Right ventricle myocardium superior (tissue), 1 donor: ENCODE measurements at regions not wholly inside any gene's neighbourhood (a gene's known extent, or its start where the extent isn't known, plus 50 kb on each side); places are given as distances from the start of the nearest gene placed in this dataset.
A peak's percentile ranks its signal among the peaks of the same experiment; 100 is the strongest.
"Not testable (repeated sequence)": the region's sequence is repeated elsewhere in the genome, so short reads cannot be mapped to it uniquely, and the experiment has no call there.

Experiments
- ATAC-seq: fragments of 200-7000 bp; cut with Tn5 transposase; one replicate; pipeline ENCODE4 v1.9.1; 2020; ENCODE audit warnings: mild to moderate bottlenecking; ENCODE audit not compliant: poor library complexity
- DNase-seq: peaks from one replicate; pipeline ENCODE4 v3.0.0-alpha.2; 2020
- intact Hi-C: fragments of 100-400 bp; cut with DNase I; formaldehyde crosslinking; loops from one replicate; pipeline ENCODE4 v1.11.2; 2022
- donor health status: DM: no; HTN: yes; CAD: no; lungs with severe emphysema.

DNA sequence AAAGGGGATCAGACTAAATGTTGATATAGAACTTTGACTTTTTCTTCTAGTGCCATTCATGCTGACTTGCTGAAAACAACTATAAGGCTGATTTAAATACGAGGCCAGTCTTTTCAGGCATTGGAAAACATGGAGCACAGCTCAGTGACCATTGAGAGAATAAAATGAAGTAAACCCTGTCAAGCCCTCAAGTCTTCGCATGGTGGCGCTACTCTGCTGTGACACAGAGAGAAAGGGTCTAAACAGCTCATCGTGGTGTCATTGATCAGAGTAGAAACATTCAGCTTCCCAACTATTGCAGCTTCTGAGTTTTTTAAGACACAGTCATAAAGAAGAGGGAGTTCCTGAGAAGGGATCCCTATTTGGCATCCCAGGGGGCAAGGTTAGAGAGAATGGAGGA is 716.2 kb downstream of the DIPK2A start:
- intact Hi-C loops, result no loop called here
- ATAC-seq (no peak), DNase-seq (no peak)

DNA sequence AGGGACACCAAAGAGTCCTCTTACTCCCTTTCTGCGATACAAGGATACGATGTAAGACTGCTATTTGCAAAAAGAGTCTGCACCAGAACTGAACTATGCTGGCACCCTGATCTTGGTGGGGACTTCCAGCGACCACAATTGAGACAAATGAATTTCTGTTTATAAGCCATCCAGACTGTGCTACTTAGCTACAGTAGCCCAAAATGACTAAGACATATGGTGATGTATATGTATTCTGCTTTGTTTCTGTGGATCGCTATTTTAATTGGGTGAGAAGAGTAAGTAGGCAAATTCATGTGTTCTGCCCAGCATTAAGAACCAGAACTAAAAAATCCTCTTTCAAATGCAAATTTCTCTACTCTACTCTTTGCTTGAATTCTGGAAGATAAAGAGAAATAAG is 720.9 kb downstream of the DIPK2A start:
- ATAC-seq (no peak), DNase-seq (no peak)
- intact Hi-C loops, result no loop called here

DNA sequence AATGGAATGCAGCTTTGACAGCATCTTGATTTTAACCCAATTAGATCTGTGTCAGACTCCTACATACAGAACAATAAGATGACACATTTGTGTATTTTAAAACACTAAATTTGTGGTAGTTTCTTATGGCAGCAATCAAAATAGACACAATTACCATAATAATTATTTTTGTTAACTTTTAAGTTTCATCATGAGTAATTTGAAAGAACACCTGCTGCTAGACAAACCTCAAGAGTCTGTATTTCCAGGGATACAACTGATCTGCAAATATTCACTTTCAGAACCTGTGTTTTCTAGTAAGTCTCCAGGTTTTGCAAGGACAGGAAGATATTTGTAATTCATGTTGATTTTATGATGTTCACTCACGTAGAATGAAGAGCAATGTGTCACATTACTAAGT is 736.8 kb downstream of the DIPK2A start:
- ATAC-seq, result no peak
- intact Hi-C loops, result no loop called here
- no peak for DNase-seq

DNA sequence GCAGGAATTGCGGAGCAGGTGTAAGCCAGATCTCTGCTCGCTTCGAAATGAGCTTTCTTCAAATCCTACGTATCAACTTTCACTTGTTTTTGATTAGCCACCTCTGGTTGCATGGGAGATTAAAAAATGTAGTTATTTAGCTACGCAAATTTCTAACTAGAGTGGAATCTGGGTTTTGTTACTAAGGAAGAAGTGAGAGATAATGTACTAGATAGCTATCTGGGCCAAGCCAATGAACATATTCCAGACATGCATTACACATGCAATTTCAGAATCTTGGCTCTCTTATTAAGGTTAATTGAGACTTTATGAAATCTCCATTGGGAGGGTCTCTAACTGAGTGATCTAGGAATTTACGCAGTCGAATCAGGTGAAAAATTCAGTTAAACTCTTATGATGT is 765.7 kb downstream of the DIPK2A start:
- ATAC-seq, result no peak
- intact Hi-C loops, result no loop called here
- no peak for DNase-seq

DNA sequence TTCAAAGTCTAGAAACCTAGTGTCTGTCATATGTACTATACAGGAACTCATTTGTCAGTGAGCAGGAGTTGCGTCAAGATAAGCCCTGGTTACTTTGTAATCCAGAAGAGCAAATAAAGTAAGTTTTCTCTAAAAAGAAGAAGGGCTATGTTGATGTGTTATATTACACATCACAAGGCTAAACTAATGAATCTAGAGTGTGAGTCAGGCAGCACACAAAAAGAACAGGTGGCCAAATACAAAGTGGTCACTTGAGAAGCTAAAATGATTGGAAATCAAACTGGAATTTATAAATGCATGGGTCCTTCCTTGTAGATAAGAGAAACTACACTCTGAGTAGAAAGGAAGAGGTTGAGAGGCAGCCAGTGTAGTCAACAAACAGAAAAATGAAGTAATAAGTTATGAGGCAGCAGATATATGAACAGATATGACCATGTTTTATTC is 771.6 kb downstream of the DIPK2A start:
- DNase-seq, result no peak
- intact Hi-C loops, result no loop called here
- no peak for ATAC-seq

DNA sequence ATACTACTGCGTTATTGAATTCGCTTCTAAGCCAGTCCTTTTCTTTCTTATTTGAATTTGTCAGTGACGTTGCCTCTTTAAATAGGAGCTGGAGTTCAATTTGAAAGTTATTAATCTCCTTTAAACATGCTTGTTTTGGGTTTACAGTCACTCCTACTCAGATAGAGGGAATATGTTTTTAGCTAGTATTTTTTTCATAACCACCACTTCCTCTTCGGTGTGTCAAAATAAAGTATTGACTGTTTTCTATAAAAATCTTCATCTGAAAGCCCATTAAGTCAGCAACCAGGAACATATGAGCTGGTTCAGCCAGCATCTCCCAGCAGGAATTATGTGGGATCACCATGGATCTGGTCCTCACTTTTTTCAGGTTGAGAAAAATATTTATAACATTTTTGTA is 772.9 kb downstream of the DIPK2A start:
- DNase-seq (no peak), ATAC-seq (no peak)
- intact Hi-C loops, result no loop called here

DNA sequence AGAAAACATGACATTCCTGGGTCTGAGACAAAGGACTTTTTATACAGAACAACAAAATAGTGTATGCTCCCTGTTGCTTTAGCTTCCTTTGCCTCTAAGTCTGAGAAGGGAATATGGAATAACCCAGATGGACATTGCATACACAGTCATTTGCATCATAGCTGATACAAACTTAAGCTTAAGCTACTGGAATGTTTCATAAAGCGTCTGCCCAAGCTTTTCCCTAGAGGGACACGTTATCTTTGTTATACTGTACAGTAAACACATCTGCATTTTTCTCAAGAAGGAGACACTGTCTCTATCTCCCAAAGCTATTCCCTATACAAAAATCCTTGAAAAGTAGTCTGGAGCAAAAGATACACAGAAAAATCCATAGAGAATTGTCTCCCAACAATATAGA is 775.0 kb downstream of the DIPK2A start:
- ATAC-seq, result no peak
- intact Hi-C loops, result no loop called here
- DNase-seq, result no peak

DNA sequence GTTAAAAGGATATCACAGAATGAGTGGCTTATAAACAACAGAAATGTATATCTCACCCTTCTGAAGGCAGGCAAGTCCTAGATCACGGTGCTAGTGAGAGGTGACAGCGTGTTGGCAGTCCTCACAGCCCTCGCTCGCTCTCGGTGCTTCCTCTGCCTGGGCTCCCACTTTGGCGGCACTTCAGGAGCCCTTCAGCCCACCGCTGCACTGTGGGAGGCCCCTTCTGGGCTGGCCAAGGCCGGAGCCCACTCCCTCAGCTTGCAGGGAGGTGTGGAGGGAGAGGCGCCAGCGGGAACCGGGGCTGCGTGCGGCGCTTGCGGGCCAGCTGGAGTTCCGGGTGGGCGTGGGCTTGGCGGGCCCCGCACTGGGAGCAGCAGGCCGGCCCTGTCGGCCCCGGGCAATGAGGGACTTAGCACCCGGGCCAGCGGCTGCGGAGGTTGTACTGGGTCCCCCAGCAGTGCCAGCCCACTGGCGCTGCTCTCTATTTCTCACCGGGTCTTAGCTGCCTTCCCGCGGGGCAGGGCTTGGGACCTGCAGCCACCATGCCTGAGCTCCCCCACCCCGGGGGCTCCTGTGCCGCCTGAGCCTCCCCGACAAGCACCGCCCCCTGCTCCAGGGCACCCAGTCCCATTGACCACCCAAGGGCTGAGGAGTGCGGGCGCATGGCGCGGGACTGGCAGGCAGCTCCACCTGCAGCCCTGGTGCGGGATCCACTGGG is 778.1 kb downstream of the DIPK2A start:
- DNase-seq, ATAC-seq, intact Hi-C loops: not testable (repeated sequence)

DNA sequence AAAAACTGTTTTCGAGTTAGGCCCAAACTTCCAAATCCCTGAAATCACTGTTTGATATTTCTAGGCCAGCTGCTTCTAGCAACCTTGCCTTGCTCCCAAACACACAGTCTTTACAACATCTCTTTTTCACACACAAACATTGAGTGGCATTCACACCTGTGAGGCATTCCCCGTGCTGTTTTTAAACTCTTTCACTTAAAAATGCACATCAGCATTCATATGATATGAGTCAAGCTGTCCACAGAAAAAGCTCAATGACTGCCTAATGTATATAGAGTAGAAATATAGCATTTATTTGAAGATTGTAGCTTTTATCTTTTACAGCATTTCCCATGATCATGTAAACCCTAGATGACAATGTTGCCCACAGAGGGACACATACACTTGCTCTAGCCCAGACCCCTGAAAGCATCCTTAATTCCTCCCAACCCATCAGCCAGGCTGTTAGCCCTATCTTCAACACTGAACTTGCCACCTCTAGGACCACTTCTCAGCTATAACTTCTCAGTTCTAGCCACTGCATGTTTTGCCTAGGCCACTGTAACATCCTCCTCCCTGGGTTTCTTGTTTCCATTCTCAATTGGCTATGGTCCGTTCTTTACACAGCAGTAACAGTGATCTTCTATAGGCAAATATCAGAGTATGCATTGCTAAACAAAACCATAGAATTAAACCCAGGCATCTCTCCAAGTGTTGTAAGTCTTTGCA is 782.6 kb downstream of the DIPK2A start:
- ATAC-seq (no peak), DNase-seq (no peak)
- intact Hi-C loops, result no loop called here

DNA sequence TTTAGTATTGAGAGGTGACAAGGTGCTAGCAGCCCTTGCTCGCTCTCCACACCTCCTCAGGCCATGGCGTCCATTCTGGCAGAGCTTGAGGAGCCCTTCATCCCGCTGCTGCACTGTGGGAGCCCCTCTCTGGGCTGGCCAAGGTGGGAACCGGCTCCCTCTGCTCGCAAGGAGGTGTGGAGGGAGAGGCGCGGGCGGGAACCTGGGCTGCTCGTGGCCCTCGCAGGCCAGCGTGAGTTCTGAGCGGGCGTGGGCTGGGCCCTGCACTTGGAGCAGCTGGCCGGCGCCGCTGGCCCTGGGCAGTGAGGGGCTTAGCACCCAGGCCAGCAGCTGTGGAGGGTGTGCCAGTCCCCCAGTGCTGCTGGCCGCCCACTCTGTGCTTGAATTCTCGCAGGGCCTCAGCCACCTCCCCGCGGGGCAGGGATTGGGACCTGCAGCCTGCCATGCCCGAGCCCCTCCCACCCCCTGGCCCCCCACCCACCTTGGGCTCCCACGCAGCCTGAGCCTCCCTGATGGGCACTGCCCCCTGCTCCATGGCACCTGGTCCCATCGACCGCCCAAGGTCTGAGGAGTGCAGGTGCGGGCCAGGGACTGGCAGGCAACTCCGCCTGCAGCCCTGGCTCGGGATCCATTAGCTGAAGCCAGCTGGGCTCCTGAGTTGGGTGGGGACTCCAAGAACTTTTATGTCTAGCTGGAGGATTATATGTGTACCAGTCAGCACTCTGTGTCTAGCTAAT is 785.2 kb downstream of the DIPK2A start:
- DNase-seq (no peak), ATAC-seq (no peak)
- intact Hi-C loops, result no loop called here

DNA sequence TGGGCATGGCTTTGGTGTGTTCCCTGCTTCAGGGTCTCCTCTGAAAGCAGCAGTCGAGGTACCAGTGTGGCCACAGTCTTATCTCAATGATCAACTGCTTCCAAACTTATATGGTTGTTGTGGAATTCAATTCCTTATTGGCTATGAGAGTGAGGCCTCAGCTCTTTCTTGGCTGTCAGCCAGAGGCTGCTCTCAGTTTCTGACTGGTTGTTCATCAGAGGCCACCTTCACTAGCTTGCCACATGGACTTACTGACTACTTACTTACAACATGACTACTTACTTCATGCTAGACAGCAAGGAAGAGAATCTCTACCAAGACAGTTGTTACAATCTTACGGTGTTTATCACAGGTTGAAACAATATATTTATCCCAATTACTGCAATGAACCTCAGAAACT is 789.2 kb downstream of the DIPK2A start:
- DNase-seq, result no peak
- intact Hi-C loops, result no loop called here

DNA sequence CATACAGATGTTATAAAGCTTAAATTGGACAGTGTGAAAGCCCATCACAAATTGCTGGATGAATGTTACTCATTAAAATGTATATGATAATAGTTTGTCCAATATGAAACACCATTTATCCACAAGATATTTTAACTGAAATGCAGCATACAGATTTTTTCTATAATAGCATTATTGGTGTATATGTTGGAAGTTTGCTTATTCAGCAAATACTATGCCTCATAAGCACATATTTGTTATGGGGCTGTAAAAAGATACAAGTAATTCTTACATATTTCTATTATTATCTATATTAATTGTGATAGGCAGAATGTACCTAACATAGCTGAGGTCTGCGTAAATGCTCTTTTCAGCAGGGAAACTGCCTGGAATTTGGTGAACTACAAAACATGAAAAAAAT is 790.5 kb downstream of the DIPK2A start:
- DNase-seq, result no peak
- intact Hi-C loops, result no loop called here
- ATAC-seq, result no peak

More for the DNA sequence above, 789.2 kb downstream of the DIPK2A start:
- no peak for ATAC-seq

DNA sequence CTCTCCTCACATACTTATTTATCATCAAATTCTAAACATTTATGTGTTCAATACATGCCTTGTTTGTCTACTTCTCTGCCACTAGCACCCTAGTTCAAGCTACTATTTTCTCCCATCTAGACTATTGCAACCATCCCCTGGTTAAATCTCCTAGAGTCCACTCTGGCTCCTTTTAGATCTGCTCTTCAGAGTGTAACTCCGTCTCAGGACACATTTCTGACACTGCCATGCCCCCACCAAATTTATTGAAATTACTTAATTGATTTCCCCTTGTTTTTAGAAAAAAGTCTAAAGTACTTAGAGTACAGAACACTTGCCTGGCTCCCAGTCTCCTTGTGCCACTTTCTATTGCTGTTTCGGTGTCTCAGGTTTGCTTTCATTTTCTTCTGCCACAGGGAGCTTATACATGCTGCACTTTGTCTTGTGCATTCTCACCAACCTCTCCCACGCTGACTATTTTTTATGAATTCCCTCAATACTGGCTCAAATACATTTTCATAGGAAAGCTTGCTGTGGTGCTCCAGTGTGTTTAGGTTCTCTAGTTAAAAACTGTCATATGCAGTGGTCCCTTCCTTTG is 792.3 kb downstream of the DIPK2A start:
- intact Hi-C loops, result no loop called here
- ATAC-seq, result no peak
- DNase-seq, result no peak

DNA sequence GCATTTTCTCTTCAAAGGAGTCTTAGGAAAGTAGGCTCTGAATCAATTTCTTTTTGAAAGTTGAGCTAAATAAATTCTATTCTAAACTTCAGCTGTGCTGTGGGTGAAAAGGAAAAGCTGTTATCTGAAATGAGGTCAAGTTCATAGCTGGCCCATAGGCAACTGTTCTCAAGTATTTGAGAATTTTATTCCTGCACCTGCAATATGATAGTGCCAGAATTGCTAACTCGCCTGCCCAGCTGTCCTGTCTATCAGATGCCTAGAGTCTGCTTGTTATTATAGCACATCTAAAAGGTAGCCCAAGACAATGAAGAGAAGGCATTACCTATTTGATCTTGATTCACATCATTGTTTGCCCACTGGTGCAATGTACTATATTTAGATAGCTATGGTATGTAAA is 798.7 kb downstream of the DIPK2A start:
- DNase-seq (no peak), ATAC-seq (no peak)
- intact Hi-C loops, result no loop called here

DNA sequence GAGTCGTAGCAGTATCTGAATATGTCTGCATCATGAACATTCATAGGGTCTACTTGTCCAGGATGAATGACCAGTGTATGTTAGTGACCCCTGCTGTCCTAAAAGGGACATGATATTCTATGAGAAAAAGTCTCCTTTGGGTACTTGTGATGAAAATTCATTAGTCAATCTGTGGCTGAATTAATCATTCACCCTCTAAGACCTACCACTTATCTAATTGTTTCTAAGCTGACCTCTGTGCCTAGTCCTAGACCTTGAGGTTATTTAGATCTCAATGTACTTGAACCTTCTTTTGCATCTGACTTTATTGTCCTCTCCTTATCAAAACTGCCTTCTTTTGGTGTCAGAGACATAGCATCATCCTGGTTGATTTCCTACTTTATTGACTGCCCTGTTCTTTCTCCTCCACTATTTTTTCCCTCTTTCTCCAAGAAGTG is 799.3 kb downstream of the DIPK2A start:
- no peak for DNase-seq
- ATAC-seq, result peak; percentile 43
- intact Hi-C loops, result no loop called here

DNA sequence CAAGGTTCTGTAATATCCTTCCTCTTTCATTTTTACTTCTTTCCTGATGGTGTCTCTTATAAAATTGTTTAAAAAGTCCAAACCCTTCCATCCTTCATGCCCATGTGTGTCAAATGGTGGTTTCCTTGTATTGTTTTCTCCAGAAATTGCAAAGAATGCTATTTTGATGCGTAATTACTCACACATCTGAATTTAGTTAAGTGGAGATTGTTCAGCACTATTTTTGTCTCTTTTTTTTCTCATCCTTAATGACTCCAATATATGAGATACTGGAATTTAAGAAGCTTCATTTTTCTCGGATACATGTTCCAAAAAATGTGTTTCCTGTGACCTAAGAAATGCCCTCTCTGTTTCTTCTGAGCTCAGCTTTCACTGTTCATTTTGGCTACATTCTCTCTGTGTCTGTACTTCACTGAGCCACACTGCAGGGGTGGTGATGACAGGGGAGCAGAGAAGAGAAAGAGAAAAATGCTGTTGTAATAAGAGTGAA is 799.8 kb downstream of the DIPK2A start:
- intact Hi-C loops, result no loop called here
- peak; percentile 41 for ATAC-seq
- DNase-seq, result no peak

DNA sequence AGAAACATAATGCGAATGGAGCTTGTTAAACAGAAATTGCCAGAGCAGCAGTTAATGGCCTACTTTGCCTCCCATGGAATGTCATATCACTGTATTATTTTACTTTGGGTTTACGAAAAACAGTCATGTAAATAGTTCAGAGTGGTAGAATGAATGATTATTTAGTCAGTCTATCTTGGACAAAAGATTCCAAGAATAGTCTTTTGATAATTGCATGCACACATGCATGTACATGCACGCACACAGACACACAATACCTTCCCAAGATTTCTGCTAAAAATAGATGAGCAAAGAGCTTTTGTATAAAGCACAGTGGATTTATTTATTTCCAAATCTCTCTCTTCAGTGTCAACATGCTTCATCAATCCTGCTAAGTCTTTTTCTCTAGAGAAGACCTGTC is 800.7 kb downstream of the DIPK2A start:
- no peak for ATAC-seq
- no peak for DNase-seq
- intact Hi-C loops, result no loop called here

DNA sequence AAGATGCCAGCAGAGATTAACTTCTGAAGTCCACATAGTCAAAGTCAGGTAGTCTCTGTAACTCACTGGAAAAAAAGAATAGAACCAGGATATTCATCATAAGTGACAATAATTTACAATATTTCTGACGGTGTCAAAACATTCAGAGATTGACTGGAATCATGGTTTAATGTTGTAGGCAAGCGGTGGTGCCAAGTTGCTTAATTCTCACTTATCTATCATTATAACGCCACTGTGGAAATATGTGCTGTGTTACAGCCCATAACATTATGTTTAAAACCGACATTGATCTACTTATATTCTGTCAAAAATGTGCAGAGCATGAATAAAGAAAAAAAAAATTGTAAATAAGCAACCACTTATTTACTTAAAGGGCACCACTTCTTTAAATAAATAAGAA is 801.7 kb downstream of the DIPK2A start:
- ATAC-seq (no peak), DNase-seq (no peak)
- intact Hi-C loops, result no loop called here

DNA sequence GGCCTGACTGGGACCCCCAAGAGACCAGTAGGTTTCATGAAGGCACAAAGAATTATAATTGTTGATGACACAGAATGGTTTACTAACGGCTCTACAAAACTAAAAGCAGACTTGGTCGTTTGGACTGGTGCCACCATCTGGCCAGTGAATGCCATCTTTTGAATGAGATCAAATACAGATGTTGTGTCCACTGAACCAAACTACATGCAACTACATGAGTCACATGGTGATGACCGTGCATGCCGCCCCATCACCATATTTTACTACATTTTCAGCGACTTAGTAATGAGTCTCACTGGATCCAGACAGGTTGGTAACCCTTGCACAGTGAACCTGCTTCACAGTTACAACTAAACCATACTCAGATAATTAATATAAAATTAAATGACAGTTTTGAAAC is 803.3 kb downstream of the DIPK2A start:
- intact Hi-C loops, result no loop called here
- DNase-seq (no peak), ATAC-seq (no peak)
